Gastrocnemius medialis (tissue), 4 donors: ENCODE measurements at regions not wholly inside any gene's neighbourhood (a gene's known extent, or its start where the extent isn't known, plus 50 kb on each side); places are given as distances from the start of the nearest gene placed in this dataset.

Experiments
- CTCF ChIP-seq, 5 experiments: fragments of 450-650 bp in 3 of 5; fragments of 200-600 bp in 2 of 5; sonication (generic) in 2 of 5; IDR thresholded peaks in 4 of 5; conservative IDR thresholded peaks in 1 of 5; 1 replicate in 4 of 5; 2 replicates in 1 of 5; pipeline ENCODE4 v1.5.1; 2016 to 2019; ENCODE audit warnings: antibody characterized with exemption in 5 of 5, mild to moderate bottlenecking in 3 of 5, moderate library complexity in 3 of 5
- POLR2A ChIP-seq, 2 donors: fragments of 450-650 bp; IDR thresholded peaks; one replicate each; pipeline ENCODE4 v1.6.1; 2017; ENCODE audit warnings: antibody characterized with exemption in 2 of 2, mild to moderate bottlenecking in 2 of 2, moderate library complexity in 2 of 2

DNA sequence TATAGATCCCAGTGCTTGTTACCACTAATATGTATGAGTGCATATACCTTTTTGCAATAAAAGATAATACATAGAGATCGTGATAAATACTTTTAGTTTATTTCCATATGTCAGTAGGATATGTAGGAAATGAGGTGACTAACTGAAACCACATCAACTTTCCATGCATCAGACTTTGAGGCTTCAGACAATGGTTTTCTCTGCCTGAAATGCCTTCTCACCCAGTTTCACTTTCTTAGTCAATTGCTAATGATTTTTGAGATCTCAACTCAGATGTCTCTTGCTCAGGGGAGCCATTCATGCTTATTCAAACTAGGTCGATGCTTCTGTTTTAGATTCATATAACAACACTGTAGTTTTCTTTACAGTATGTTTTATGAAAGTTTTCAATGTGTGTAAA is 626.6 kb upstream of the ADGRB3 start:
- TF ChIP-seq POLR2A (IDR thresholded peaks at IDR 0.05) (no peak), CTCF (IDR thresholded peaks at IDR 0.05 in 4 of 5, conservative IDR thresholded peaks at IDR 0.05 in 1 of 5) (no peak)
